ENCODE measurements at regions not wholly inside any gene's neighbourhood (a gene's known extent, or its start where the extent isn't known, plus 50 kb on each side); places are given as distances from the start of the nearest gene placed in this dataset.

GRCh38 chr15:67968564-67968963 lies 85.6 kb upstream of the PIAS1 start:
- Histone ChIP-seq H3K27me3 (replicated peaks; ENCODE audit: control insufficient read depth, insufficient read depth, low read length) (no peaks in the 10 kb centered on the region), H3K36me3 (ENCODE audit: control insufficient read depth, insufficient read depth, low read length) (no peaks in the 10 kb centered on the region), H3K4me3 (replicated peaks; ENCODE audit: low read depth, low read length) (peak overlapping the region; percentile 60)
- no peak for DNase-seq (ENCODE audit: extremely low read depth, insufficient read length)
- no peak for TF ChIP-seq CTCF (IDR thresholded peaks at IDR 0.05; ENCODE audit: insufficient read depth, low read length, poor library complexity, severe bottlenecking)

DNA sequence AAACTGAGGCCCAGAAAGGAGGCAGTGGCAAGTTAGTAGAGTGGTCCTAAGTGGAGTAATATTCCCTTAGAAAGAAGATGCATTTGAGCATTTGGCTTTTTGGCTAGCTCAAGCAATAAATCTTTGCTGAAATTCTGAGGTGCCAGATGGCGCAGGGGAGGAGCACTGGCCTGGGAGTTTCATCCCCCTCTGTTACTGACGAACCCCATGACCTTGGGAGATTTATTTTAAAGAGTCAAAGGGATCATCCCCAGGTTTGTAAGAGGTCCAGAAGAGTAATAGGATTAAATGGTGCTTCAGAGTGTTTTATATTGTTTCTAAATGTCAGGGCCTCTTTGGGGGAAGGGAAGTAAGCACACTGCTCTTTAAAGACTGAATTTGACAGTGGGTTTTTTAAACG lies 85.1 kb upstream of the PIAS1 start:
- TF ChIP-seq CTCF (IDR thresholded peaks at IDR 0.05; ENCODE audit: insufficient read depth, low read length, poor library complexity, severe bottlenecking): no peak
- DNase-seq (ENCODE audit: extremely low read depth, insufficient read length): no peak
- no peaks in the 10 kb centered on the region for H3K36me3 ChIP-seq (ENCODE audit: control insufficient read depth, insufficient read depth, low read length)
- H3K4me3 ChIP-seq (replicated peaks; ENCODE audit: low read depth, low read length): no peak overlapping the region
- H3K27me3 ChIP-seq (replicated peaks; ENCODE audit: control insufficient read depth, insufficient read depth, low read length): no peaks in the 10 kb centered on the region

DNA sequence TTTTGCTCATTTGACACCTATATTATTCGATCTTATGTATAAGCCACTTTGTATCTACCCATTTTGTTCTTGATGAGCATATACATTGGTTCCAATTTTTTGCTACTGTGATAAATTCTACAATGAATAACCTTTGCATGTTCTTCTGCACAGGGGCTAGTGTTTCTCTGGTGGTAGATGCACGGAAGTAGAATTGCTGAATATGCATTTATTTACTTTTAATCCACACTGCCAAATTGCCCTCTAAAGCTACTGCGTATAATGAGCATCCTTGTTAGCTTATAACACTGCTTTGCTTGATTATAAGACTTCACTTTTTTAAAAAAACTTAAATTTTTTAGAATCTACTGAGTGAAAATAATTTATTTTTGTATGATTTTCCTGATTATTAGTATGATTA lies 84.2 kb upstream of the PIAS1 start:
- no peaks in the 10 kb centered on the region for H3K36me3 ChIP-seq (ENCODE audit: control insufficient read depth, insufficient read depth, low read length)
- no peak for TF ChIP-seq CTCF (IDR thresholded peaks at IDR 0.05; ENCODE audit: insufficient read depth, low read length, poor library complexity, severe bottlenecking)
- no peaks in the 10 kb centered on the region for H3K27me3 ChIP-seq (replicated peaks; ENCODE audit: control insufficient read depth, insufficient read depth, low read length)
- DNase-seq (ENCODE audit: extremely low read depth, insufficient read length): no peak
- H3K4me3 ChIP-seq (replicated peaks; ENCODE audit: low read depth, low read length): no peak overlapping the region

DNA sequence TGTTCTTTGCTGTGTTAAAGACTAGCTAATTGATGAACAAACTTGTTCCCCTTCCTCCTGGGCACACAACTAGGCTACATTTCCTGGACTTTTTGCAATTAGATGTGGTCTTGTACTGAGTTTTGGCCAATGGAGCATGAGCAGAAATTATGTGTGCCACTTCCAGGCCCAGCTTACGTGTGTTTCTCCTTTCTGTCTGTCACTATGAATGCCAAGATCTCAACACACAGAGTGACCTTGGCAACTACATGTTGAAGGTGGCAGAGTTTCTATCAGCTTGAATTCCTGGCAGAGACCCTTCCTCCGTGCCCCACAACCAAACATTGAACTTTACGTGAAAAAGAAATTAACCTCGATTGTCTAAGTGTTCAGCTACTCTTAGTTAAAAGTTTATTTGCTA lies 81.7 kb upstream of the PIAS1 start:
- no peaks in the 10 kb centered on the region for H3K27me3 ChIP-seq (replicated peaks; ENCODE audit: control insufficient read depth, insufficient read depth, low read length)

GRCh38 chr15:67973846-67974245 lies 80.3 kb upstream of the PIAS1 start:
- Histone ChIP-seq H3K27me3 (replicated peaks; ENCODE audit: control insufficient read depth, insufficient read depth, low read length) (no peaks in the 10 kb centered on the region), H3K4me3 (replicated peaks; ENCODE audit: low read depth, low read length) (no peak overlapping the region), H3K36me3 (ENCODE audit: control insufficient read depth, insufficient read depth, low read length) (no peaks in the 10 kb centered on the region)
- TF ChIP-seq CTCF (IDR thresholded peaks at IDR 0.05; ENCODE audit: insufficient read depth, low read length, poor library complexity, severe bottlenecking): no peak
- DNase-seq (ENCODE audit: extremely low read depth, insufficient read length): no peak

More for the DNA sequence above, 81.7 kb upstream of the PIAS1 start:
- no peaks in the 10 kb centered on the region for H3K36me3 ChIP-seq (ENCODE audit: control insufficient read depth, insufficient read depth, low read length)
- no peak overlapping the region for H3K4me3 ChIP-seq (replicated peaks; ENCODE audit: low read depth, low read length)
- TF ChIP-seq CTCF (IDR thresholded peaks at IDR 0.05; ENCODE audit: insufficient read depth, low read length, poor library complexity, severe bottlenecking): no peak
- no peak for DNase-seq (ENCODE audit: extremely low read depth, insufficient read length)

DNA sequence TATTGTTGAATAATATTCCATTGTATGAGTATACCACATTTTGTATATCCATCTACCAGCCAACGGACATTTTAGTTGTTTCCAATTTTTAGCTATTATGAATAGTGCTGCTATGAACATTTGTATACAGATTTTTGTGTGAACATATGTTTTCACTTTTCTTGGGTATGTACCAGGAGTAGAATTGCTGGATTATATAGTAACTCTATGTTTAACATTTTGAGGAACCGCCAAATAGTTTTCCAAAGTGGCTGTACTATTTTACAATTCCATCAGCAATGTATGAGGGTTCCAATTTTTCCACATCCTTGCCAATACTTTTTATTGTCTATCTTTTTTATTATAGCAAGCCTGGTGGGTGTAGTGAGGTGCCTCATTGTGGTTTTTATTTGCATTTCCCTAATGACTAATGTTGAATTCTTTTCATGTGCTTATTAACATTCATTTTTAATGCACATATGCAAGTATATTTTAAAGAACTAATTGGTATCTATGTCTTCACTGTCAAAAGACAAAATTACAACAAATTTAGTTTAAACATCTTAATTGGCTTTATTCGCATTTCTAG lies 77.5 kb upstream of the PIAS1 start:
- no peak for TF ChIP-seq CTCF (IDR thresholded peaks at IDR 0.05; ENCODE audit: insufficient read depth, low read length, poor library complexity, severe bottlenecking)
- Histone ChIP-seq H3K36me3 (ENCODE audit: control insufficient read depth, insufficient read depth, low read length) (no peaks in the 10 kb centered on the region), H3K4me3 (replicated peaks; ENCODE audit: low read depth, low read length) (no peak overlapping the region), H3K27me3 (replicated peaks; ENCODE audit: control insufficient read depth, insufficient read depth, low read length) (no peaks in the 10 kb centered on the region)
- DNase-seq (ENCODE audit: extremely low read depth, insufficient read length): no peak

Measured in GM06990 (cell line).